NT2/D1 (cell line): ENCODE measurements at regions not wholly inside any gene's neighbourhood (a gene's known extent, or its start where the extent isn't known, plus 50 kb on each side); places are given as distances from the start of the nearest gene placed in this dataset.

Experiments used
- SUZ12 ChIP-seq: IDR thresholded peaks from 2 replicates; pipeline ENCODE4 v1.6.1; 2011; ENCODE audit not compliant: insufficient read length, insufficient read depth; ENCODE audit errors: extremely low read depth
- YY1 ChIP-seq: IDR thresholded peaks from 2 replicates; pipeline ENCODE4 v1.6.1; 2011; ENCODE audit not compliant: insufficient read length, insufficient read depth
- ZNF274 ChIP-seq: IDR thresholded peaks from 2 replicates; pipeline ENCODE4 v1.6.1; 2011; ENCODE audit warnings: mild to moderate bottlenecking, low read depth, low read length

- TF ChIP-seq YY1 (no peak), ZNF274 (no peak), SUZ12 (no peak)
Observed at GRCh38 chr12:28742791-28743190, 406.3 kb upstream of the FAR2 start.
